Hepatocyte (in vitro differentiated cells): ENCODE measurements at regions not wholly inside any gene's neighbourhood (a gene's known extent, or its start where the extent isn't known, plus 50 kb on each side); places are given as distances from the start of the nearest gene placed in this dataset.

Experiments used
- CTCF ChIP-seq: fragments of 200-600 bp; sonication (generic); IDR thresholded peaks from 2 replicates; pipeline ENCODE4 v1.5.1; 2016; ENCODE audit warnings: antibody characterized with exemption, mild to moderate bottlenecking; ENCODE audit not compliant: poor library complexity
- EZH2 ChIP-seq: fragments of 200-600 bp; sonication (generic); IDR thresholded peaks from 2 replicates; pipeline ENCODE4 v1.6.1; 2016; ENCODE audit warnings: antibody characterized with exemption, mild to moderate bottlenecking, borderline replicate concordance
- EZH2phosphoT487 ChIP-seq: fragments of 200-600 bp; sonication (generic); IDR thresholded peaks from one replicate; pipeline ENCODE4 v1.6.1; 2018; ENCODE audit warnings: antibody characterized with exemption, mild to moderate bottlenecking, low read depth, moderate library complexity; ENCODE audit not compliant: unreplicated experiment, severe bottlenecking

DNA sequence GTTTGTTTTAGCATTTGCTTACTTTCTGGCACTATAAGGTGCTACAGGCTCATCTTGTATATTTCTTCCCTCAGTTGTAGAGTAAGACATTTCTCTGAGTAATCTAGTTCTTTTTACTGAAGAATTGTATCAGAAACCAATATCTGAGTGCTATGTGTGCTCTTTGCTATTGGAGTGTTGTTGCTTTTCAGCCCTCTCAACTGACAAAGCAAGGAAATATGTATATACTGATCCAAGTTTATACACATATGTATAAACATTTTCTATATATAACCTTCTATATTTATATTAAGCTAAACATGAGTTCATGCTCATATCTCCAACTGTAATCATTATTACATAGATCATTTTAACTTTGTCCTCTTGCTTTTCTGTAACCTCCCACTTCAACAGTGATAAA is 405.7 kb downstream of the RFPL4B start:
- no peak for TF ChIP-seq EZH2
- no peak for TF ChIP-seq CTCF
- no peak for TF ChIP-seq EZH2phosphoT487
